GM12878 (cell line): ENCODE measurements at regions not wholly inside any gene's neighbourhood (a gene's known extent, or its start where the extent isn't known, plus 50 kb on each side); places are given as distances from the start of the nearest gene placed in this dataset.

Source experiments
- ATAC-seq: fragments of 200-7000 bp; cut with Tn5 transposase; 3 replicates; pipeline ENCODE4 v1.9.1; 2020; ENCODE audit warnings: mild to moderate bottlenecking, moderate library complexity
- BruUV-seq: library from RNA; stranded (reverse); fragments of 400-500 nt; replicated peaks from 2 replicates; lab custom pipeline; 2021; lab: Mats Ljungman, UMichigan
- CTCF ChIA-PET: fragments of 300-600 bp; sonication (Branson Sonifier 250); formaldehyde crosslinking; extraction: SDS; loops from one replicate; lab custom pipeline; 2021; ENCODE audit warnings: inconsistent platforms; lab: Yijun Ruan, JAX
- POLR2A ChIA-PET: fragments of 350-600 bp; formaldehyde crosslinking; extraction: SDS; loops from one replicate; lab custom pipeline; 2021; ENCODE audit warnings: inconsistent platforms; lab: Charles Lee
- RAD21 ChIA-PET: fragments of 300-600 bp; sonication (Branson Sonifier 250); formaldehyde crosslinking; loops from one replicate; lab custom pipeline; 2023; ENCODE audit warnings: antibody characterized with exemption; ENCODE audit not compliant: unreplicated experiment; lab: Charles Lee
- SMC1A ChIA-PET: fragments of 300-600 bp; sonication (Branson Sonifier 250); formaldehyde crosslinking; loops from one replicate; lab custom pipeline; 2023; ENCODE audit not compliant: unreplicated experiment, uncharacterized antibody; lab: Charles Lee
- DNase-seq: peaks from one replicate; pipeline ENCODE4 v3.0.0-alpha.2; 2011; ENCODE audit warnings: low read depth, low spot score
- FAIRE-seq: peaks from 3 replicates; lab custom pipeline; 2011; peaks lifted over from hg19 to GRCh38; lab: Jason Lieb, UNC
- H2AFZ ChIP-seq: 2 replicates; pipeline ENCODE4 v1.6.0; 2011; ENCODE audit warnings: low read depth, low read length, control low read depth; ENCODE audit not compliant: control insufficient read depth
- H3K27ac ChIP-seq: 2 replicates; pipeline ENCODE4 v1.5.1; 2011; ENCODE audit warnings: control low read depth; ENCODE audit not compliant: control insufficient read depth, insufficient read depth
- H3K27me3 ChIP-seq, 2 experiments: replicated peaks in 1 of 2; 2 replicates each; pipeline versions ENCODE4 v1.6.0 to v1.6.1; 2011; ENCODE audit warnings: low read length in 1 of 2; ENCODE audit not compliant: control insufficient read depth in 2 of 2, insufficient read depth in 2 of 2
- H3K36me3 ChIP-seq, 2 experiments: 2 replicates each; pipeline ENCODE4 v1.5.1; 2011; ENCODE audit warnings: low read length in 1 of 2; ENCODE audit not compliant: control insufficient read depth in 2 of 2, insufficient read depth in 2 of 2
- H3K4me1 ChIP-seq: 2 replicates; pipeline ENCODE4 v1.6.1; 2011; ENCODE audit warnings: mild to moderate bottlenecking, low read length, moderate library complexity, mixed read lengths; ENCODE audit not compliant: control insufficient read depth, insufficient read depth
- H3K4me2 ChIP-seq: 2 replicates; pipeline ENCODE4 v1.6.0; 2011; ENCODE audit warnings: control low read depth; ENCODE audit not compliant: control insufficient read depth, insufficient read depth
- H3K4me3 ChIP-seq: fragments of 200-600 bp; sonication (generic); 2 replicates; pipeline ENCODE4 v1.5.1; 2016
- H3K79me2 ChIP-seq: 2 replicates; pipeline ENCODE4 v1.6.0; 2011; ENCODE audit warnings: low read length; ENCODE audit not compliant: control insufficient read depth, insufficient read depth
- H3K9ac ChIP-seq: 2 replicates; pipeline ENCODE4 v1.8.0; 2011; ENCODE audit warnings: low read length, control low read depth, mixed read lengths; ENCODE audit not compliant: control insufficient read depth, insufficient read depth
- H3K9me3 ChIP-seq: replicated peaks from 3 replicates; pipeline ENCODE4 v1.5.1; 2011; ENCODE audit warnings: mild to moderate bottlenecking, low read length; ENCODE audit not compliant: control insufficient read depth, insufficient read depth
- H4K20me1 ChIP-seq: 2 replicates; pipeline ENCODE4 v1.6.0; 2011; ENCODE audit not compliant: control insufficient read depth, insufficient read depth
- E2F8 ChIP-seq: fragments of 450-650 bp; IDR thresholded peaks from 2 replicates; pipeline ENCODE4 v1.6.1; 2018; ENCODE audit warnings: mild to moderate bottlenecking, low read depth, moderate library complexity; ENCODE audit not compliant: partially characterized antibody
- EGR1 ChIP-seq, 2 experiments: IDR thresholded peaks; 1 replicate in 1 of 2; 2 replicates in 1 of 2; pipeline ENCODE4 v1.6.1; 2011 to 2012; ENCODE audit warnings: low read depth in 2 of 2, low read length in 2 of 2, borderline replicate concordance in 1 of 2, mild to moderate bottlenecking in 1 of 2, moderate library complexity in 1 of 2
- GATAD2B ChIP-seq: fragments of 450-650 bp; conservative IDR thresholded peaks from 2 replicates; pipeline ENCODE4 v1.6.1; 2017; ENCODE audit warnings: low read depth, mild to moderate bottlenecking, moderate library complexity
- HDAC2 ChIP-seq: fragments of 200-600 bp; sonication (generic); IDR thresholded peaks from 2 replicates; pipeline ENCODE4 v1.6.1; 2017
- KLF5 ChIP-seq: fragments of 450-650 bp; IDR thresholded peaks from 2 replicates; pipeline ENCODE4 v1.6.1; 2014; ENCODE audit warnings: mild to moderate bottlenecking; ENCODE audit not compliant: partially characterized antibody
- MTA2 ChIP-seq: fragments of 450-650 bp; IDR thresholded peaks from 2 replicates; pipeline ENCODE4 v1.6.1; 2016; ENCODE audit warnings: low read depth, mild to moderate bottlenecking, moderate library complexity
- RELA ChIP-seq: fragments of 450-650 bp; IDR thresholded peaks from 2 replicates; pipeline ENCODE4 v1.8.0; 2014; ENCODE audit warnings: borderline replicate concordance; ENCODE audit not compliant: partially characterized antibody
- SMARCA5 ChIP-seq: fragments of 450-650 bp; IDR thresholded peaks from 2 replicates; pipeline ENCODE4 v1.6.1; 2017; ENCODE audit warnings: mild to moderate bottlenecking
- SREBF1 ChIP-seq: IDR thresholded peaks from 2 replicates; pipeline ENCODE4 v1.6.1; 2012; ENCODE audit warnings: mild to moderate bottlenecking, low read length
- ZNF384 ChIP-seq: IDR thresholded peaks from 2 replicates; pipeline ENCODE4 v1.6.1; 2012; ENCODE audit warnings: low read depth, mild to moderate bottlenecking, low read length, improper control_type of control experiment, borderline replicate concordance
- ZNF592 ChIP-seq: fragments of 450-650 bp; IDR thresholded peaks from 2 replicates; pipeline ENCODE4 v1.6.1; 2017; ENCODE audit warnings: mild to moderate bottlenecking, moderate library complexity
- ZNF622 ChIP-seq: fragments of 450-650 bp; IDR thresholded peaks from 2 replicates; pipeline ENCODE4 v1.6.1; 2017; ENCODE audit warnings: mild to moderate bottlenecking, inconsistent platforms
- ZSCAN29 ChIP-seq: fragments of 450-650 bp; IDR thresholded peaks from 2 replicates; pipeline ENCODE4 v1.6.1; 2017; ENCODE audit warnings: mild to moderate bottlenecking, moderate library complexity
- WGBS: methylation state at CpG from one replicate; pipeline ENCODE4 v1.1.6; 2016; ENCODE audit warnings: low lambda C conversion rate; ENCODE audit not compliant: insufficient replicate concordance, insufficient coverage; ENCODE audit errors: missing lambda C conversion rate; 5-methylcytosine and 5-hydroxymethylcytosine counted together
- in situ Hi-C: fragments of 300-500 bp; cut with MboI; formaldehyde crosslinking; loops from 9 replicates; pipeline ENCODE4 v1.14.3; 2018; ENCODE audit warnings: mixed read lengths
- intact Hi-C: fragments of 100-400 bp; cut with micrococcal nuclease; formaldehyde crosslinking; loops from one replicate; pipeline ENCODE4 v1.14.2; 2022; ENCODE audit not compliant: unreplicated experiment
- TF ChIP-seq, protein P1 (sequence below): fragments of 450-650 bp; IDR thresholded peaks from 2 replicates; pipeline ENCODE4 v1.6.1; 2016; ENCODE audit warnings: mild to moderate bottlenecking, moderate library complexity, borderline replicate concordance

DNA sequence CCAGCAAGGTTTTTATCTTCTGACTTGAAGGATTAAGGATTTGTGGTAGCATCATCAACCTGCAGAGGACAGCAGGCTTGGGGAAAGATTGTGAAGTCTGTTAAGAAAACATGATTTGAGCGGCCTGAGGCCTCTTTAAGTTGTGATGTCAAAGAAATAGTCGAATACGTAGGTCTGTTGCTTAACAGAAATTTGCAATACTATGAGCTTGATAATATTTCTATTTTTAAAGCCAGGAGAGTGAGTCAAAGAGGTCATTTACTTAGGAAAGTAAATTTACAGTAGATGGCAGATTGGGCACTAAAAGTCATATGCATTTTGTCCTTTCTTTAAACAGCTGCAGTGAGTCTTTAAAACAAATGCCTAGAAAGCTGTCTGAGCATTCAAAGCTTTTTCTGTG, 336.3 kb downstream of the DIPK2A start:
- Histone ChIP-seq H3K36me3 (no peaks in the 10 kb centered on the region), H3K27me3 (no peaks in the 10 kb centered on the region), H3K9ac (no peak overlapping the region), H2AFZ (no peak overlapping the region), H3K27ac (no peak overlapping the region), H3K79me2 (no peaks in the 10 kb centered on the region), H4K20me1 (no peaks in the 10 kb centered on the region), H3K4me3 (no peak overlapping the region), H3K9me3 (peaks cover 2% of the 10 kb centered on the region), H3K4me1 (no peaks in the 10 kb centered on the region), H3K4me2 (no peak overlapping the region)
- 83% methylated on average over 3 of the region's 3 CpGs for WGBS
- intact Hi-C loops = no loop called here
- ChIA-PET RAD21 (no interaction called here), POLR2A (no interaction called here), CTCF (no interaction called here), SMC1A (no interaction called here)
- no peak for DNase-seq
- no peak for ATAC-seq
- BruUV-seq = no TSS peak
- in situ Hi-C loops = no loop called here
- FAIRE-seq = no peak
- TF ChIP-seq ZNF384 (no peak), HDAC2 (no peak), GATAD2B (no peak), E2F8 (no peak), SREBF1 (no peak), KLF5 (no peak), ZNF622 (no peak), MTA2 (no peak), RELA (no peak), ZSCAN29 (no peak), ZNF592 (no peak), SMARCA5 (no peak), EGR1 (IDR thresholded peaks at IDR 0.05; ENCODE audit: borderline replicate concordance in 1 of 2, low read depth in 2 of 2, low read length in 2 of 2) (no peak)
- TF ChIP-seq, protein P1, sequence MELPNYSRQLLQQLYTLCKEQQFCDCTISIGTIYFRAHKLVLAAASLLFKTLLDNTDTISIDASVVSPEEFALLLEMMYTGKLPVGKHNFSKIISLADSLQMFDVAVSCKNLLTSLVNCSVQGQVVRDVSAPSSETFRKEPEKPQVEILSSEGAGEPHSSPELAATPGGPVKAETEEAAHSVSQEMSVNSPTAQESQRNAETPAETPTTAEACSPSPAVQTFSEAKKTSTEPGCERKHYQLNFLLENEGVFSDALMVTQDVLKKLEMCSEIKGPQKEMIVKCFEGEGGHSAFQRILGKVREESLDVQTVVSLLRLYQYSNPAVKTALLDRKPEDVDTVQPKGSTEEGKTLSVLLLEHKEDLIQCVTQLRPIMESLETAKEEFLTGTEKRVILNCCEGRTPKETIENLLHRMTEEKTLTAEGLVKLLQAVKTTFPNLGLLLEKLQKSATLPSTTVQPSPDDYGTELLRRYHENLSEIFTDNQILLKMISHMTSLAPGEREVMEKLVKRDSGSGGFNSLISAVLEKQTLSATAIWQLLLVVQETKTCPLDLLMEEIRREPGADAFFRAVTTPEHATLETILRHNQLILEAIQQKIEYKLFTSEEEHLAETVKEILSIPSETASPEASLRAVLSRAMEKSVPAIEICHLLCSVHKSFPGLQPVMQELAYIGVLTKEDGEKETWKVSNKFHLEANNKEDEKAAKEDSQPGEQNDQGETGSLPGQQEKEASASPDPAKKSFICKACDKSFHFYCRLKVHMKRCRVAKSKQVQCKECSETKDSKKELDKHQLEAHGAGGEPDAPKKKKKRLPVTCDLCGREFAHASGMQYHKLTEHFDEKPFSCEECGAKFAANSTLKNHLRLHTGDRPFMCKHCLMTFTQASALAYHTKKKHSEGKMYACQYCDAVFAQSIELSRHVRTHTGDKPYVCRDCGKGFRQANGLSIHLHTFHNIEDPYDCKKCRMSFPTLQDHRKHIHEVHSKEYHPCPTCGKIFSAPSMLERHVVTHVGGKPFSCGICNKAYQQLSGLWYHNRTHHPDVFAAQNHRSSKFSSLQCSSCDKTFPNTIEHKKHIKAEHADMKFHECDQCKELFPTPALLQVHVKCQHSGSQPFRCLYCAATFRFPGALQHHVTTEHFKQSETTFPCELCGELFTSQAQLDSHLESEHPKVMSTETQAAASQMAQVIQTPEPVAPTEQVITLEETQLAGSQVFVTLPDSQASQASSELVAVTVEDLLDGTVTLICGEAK = no peak
